Panc1 (cell line): ENCODE measurements at regions not wholly inside any gene's neighbourhood (a gene's known extent, or its start where the extent isn't known, plus 50 kb on each side); places are given as distances from the start of the nearest gene placed in this dataset.

Source experiments
- ATAC-seq: fragments of 200-7000 bp; cut with Tn5 transposase; 2 replicates; pipeline ENCODE4 v1.9.1; 2020; ENCODE audit warnings: mild to moderate bottlenecking, moderate library complexity
- BruUV-seq: library from RNA; stranded (reverse); fragments of 400-500 nt; replicated peaks from 2 replicates; lab custom pipeline; 2021; lab: Mats Ljungman, UMichigan
- CTCF ChIA-PET: fragments of 300-600 bp; sonication (Branson Sonifier 250); formaldehyde crosslinking; loops from one replicate; lab custom pipeline; 2022; ENCODE audit warnings: antibody characterized with exemption; lab: Charles Lee
- POLR2A ChIA-PET: fragments of 300-600 bp; sonication (Branson Sonifier 250); formaldehyde crosslinking; loops from one replicate; lab custom pipeline; 2022; ENCODE audit warnings: antibody characterized with exemption; lab: Charles Lee
- DNase-seq: peaks from one replicate; pipeline ENCODE4 v3.0.0-alpha.2; 2010; ENCODE audit warnings: low read depth, low spot score
- H3K27ac ChIP-seq: 2 replicates; pipeline ENCODE4 v1.5.1; 2011; ENCODE audit warnings: mild to moderate bottlenecking, low read length, inconsistent platforms
- H3K27me3 ChIP-seq: fragments of 200-500 bp; sonication (Bioruptor generic); 2 replicates; pipeline ENCODE4 v1.6.0; 2014; ENCODE audit warnings: low read length, inconsistent platforms; ENCODE audit not compliant: control insufficient read depth, insufficient read depth
- H3K36me3 ChIP-seq: fragments of 200-500 bp; sonication (Bioruptor generic); 2 replicates; pipeline ENCODE4 v1.5.1; 2014; ENCODE audit warnings: inconsistent platforms, mild to moderate bottlenecking, low read length, moderate library complexity; ENCODE audit not compliant: control insufficient read depth, insufficient read depth
- H3K4me1 ChIP-seq: 2 replicates; pipeline ENCODE4 v1.5.1; 2011; ENCODE audit warnings: inconsistent platforms, mild to moderate bottlenecking, low read length, moderate library complexity; ENCODE audit not compliant: control insufficient read depth, insufficient read depth
- H3K4me3 ChIP-seq, 2 experiments: 2 replicates each; pipeline ENCODE4 v1.5.1; 2011 to 2012; ENCODE audit warnings: low read depth in 2 of 2, low read length in 2 of 2, mild to moderate bottlenecking in 2 of 2, inconsistent platforms in 1 of 2, moderate library complexity in 1 of 2
- H3K9me3 ChIP-seq: fragments of 200-500 bp; sonication (Bioruptor generic); 2 replicates; pipeline ENCODE4 v1.5.1; 2014; ENCODE audit warnings: low read depth, mild to moderate bottlenecking, inconsistent platforms, low read length, moderate library complexity; ENCODE audit not compliant: control insufficient read depth, insufficient read depth
- POLR2AphosphoS5 ChIP-seq: IDR thresholded peaks from 2 replicates; pipeline ENCODE4 v1.6.1; 2012; ENCODE audit warnings: mild to moderate bottlenecking, low read depth, low read length, moderate library complexity
- SIN3A ChIP-seq: IDR thresholded peaks from 2 replicates; pipeline ENCODE4 v1.6.1; 2012; ENCODE audit warnings: low read depth, mild to moderate bottlenecking, low read length, moderate library complexity, borderline replicate concordance; ENCODE audit not compliant: insufficient read depth
- TCF7L2 ChIP-seq: IDR thresholded peaks from 2 replicates; pipeline ENCODE4 v1.6.1; 2011; ENCODE audit warnings: mild to moderate bottlenecking, low read depth, low read length, inconsistent platforms
- in situ Hi-C: cut with HindIII; loops from 2 replicates; pipeline ENCODE4 v1.10.0; 2016; ENCODE audit warnings: low sequenced_read_pairs, low pct_unique_long_range_greater_than_20kb
- intact Hi-C: fragments of 100-400 bp; cut with micrococcal nuclease; formaldehyde crosslinking; loops from one replicate; pipeline ENCODE4 v1.10.0; 2022; ENCODE audit not compliant: unreplicated experiment
- TF ChIP-seq, protein P1 (sequence below), 2 experiments: IDR thresholded peaks; 2 replicates each; pipeline ENCODE4 v1.6.1; 2011 to 2012; ENCODE audit warnings: low read depth in 2 of 2, control low read depth in 1 of 2, low read length in 1 of 2, mild to moderate bottlenecking in 1 of 2, moderate library complexity in 1 of 2; ENCODE audit not compliant: insufficient read depth in 1 of 2
- TF ChIP-seq, protein P2 (sequence below): fragments of 450-650 bp; IDR thresholded peaks from 2 replicates; pipeline ENCODE4 v1.5.1; 2017; ENCODE audit warnings: mild to moderate bottlenecking

DNA sequence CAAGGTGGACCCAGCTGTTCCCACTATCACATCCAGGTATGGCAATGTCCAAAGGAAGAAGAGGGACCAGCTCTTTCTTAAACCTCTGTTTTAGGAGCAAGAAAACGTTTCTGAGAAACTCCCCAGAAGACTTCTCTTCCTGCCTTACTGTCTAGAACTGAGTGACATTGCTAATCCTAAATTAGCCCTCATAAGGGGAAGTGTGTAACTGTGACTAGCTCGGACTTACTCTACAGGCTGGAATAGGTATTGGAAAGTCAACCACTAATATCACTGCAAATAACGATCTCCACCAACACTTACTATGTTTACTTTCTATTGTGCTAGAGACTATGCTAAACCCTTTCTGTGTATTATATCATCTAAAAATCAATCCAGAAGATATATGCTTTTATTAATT lies 49.9 kb upstream of the RELN start:
- no TSS peak for BruUV-seq
- H3K4me1 ChIP-seq, result no peaks in the 10 kb centered on the region
- H3K27me3 ChIP-seq, result no peaks in the 10 kb centered on the region; the same call in 1 of the 2 replicates
- no peaks in the 10 kb centered on the region for H3K9me3 ChIP-seq
- H3K4me3 ChIP-seq, result no peak overlapping the region
- ChIA-PET CTCF (no interaction called here), POLR2A (no interaction called here)
- H3K27ac ChIP-seq, result no peak overlapping the region
- H3K36me3 ChIP-seq, result no peaks in the 10 kb centered on the region
- in situ Hi-C loops (no loop called here), intact Hi-C loops (no loop called here)
- no peak for DNase-seq
- TF ChIP-seq, protein P1, sequence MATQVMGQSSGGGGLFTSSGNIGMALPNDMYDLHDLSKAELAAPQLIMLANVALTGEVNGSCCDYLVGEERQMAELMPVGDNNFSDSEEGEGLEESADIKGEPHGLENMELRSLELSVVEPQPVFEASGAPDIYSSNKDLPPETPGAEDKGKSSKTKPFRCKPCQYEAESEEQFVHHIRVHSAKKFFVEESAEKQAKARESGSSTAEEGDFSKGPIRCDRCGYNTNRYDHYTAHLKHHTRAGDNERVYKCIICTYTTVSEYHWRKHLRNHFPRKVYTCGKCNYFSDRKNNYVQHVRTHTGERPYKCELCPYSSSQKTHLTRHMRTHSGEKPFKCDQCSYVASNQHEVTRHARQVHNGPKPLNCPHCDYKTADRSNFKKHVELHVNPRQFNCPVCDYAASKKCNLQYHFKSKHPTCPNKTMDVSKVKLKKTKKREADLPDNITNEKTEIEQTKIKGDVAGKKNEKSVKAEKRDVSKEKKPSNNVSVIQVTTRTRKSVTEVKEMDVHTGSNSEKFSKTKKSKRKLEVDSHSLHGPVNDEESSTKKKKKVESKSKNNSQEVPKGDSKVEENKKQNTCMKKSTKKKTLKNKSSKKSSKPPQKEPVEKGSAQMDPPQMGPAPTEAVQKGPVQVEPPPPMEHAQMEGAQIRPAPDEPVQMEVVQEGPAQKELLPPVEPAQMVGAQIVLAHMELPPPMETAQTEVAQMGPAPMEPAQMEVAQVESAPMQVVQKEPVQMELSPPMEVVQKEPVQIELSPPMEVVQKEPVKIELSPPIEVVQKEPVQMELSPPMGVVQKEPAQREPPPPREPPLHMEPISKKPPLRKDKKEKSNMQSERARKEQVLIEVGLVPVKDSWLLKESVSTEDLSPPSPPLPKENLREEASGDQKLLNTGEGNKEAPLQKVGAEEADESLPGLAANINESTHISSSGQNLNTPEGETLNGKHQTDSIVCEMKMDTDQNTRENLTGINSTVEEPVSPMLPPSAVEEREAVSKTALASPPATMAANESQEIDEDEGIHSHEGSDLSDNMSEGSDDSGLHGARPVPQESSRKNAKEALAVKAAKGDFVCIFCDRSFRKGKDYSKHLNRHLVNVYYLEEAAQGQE (IDR thresholded peaks at IDR 0.05; ENCODE audit: insufficient read depth in 1 of 2, low read depth in 2 of 2, low read length in 1 of 2), result no peak
- TF ChIP-seq SIN3A, result no peak
- no peak for TF ChIP-seq POLR2AphosphoS5
- TF ChIP-seq, protein P2, sequence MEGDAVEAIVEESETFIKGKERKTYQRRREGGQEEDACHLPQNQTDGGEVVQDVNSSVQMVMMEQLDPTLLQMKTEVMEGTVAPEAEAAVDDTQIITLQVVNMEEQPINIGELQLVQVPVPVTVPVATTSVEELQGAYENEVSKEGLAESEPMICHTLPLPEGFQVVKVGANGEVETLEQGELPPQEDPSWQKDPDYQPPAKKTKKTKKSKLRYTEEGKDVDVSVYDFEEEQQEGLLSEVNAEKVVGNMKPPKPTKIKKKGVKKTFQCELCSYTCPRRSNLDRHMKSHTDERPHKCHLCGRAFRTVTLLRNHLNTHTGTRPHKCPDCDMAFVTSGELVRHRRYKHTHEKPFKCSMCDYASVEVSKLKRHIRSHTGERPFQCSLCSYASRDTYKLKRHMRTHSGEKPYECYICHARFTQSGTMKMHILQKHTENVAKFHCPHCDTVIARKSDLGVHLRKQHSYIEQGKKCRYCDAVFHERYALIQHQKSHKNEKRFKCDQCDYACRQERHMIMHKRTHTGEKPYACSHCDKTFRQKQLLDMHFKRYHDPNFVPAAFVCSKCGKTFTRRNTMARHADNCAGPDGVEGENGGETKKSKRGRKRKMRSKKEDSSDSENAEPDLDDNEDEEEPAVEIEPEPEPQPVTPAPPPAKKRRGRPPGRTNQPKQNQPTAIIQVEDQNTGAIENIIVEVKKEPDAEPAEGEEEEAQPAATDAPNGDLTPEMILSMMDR, result no peak
- TF ChIP-seq TCF7L2, result no peak
- no peak for ATAC-seq
